Spleen (tissue), 7 donors: ENCODE measurements at regions not wholly inside any gene's neighbourhood (a gene's known extent, or its start where the extent isn't known, plus 50 kb on each side); places are given as distances from the start of the nearest gene placed in this dataset.

Source experiments
- POLR2AphosphoS5 ChIP-seq, 3 donors: sonication (generic); formaldehyde crosslinking; IDR thresholded peaks; one replicate each; pipeline ENCODE4 v1.5.1; 2017; ENCODE audit warnings: antibody characterized with exemption in 3 of 3
- TF ChIP-seq, protein P1 (sequence below), 11 experiments: fragments of 200-600 bp in 7 of 11; fragments of 450-650 bp in 4 of 11; sonication (generic) in 4 of 11; IDR thresholded peaks in 8 of 11; conservative IDR thresholded peaks in 3 of 11; 1 replicate in 7 of 11; 2 replicates in 4 of 11; pipeline versions ENCODE4 v1.4.0 to v1.8.0; 2016 to 2021; ENCODE audit warnings: antibody characterized with exemption in 11 of 11, inconsistent platforms in 4 of 11, mild to moderate bottlenecking in 1 of 11
- donor health status: DM: no; HTN: no; CAD: no; lungs with moderate emphysema.
- donor health status: DM: no; HTN: no; CAD: no.
- donor health status: DM: no; HTN: no; CAD: no.

DNA sequence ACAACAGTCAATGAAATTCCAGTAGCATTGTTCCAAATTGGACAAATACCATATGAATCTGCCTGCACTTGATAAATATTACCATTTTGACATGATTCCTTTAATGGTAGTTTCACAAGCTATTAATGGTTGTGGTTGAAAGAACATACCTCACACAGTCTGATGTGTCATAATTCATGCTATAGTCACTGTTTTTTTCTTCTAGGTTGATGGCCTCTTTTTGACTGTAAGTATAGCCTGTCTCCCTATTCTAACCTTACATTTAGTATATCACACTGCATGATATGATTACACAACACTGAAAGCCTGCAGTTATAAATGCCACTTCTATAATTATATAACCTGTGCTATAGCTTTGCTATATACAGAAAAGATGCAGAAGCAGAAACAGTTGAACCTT lies 834.1 kb downstream of the NSUN3 start:
- no peak for TF ChIP-seq POLR2AphosphoS5 (IDR thresholded peaks at IDR 0.05)
- TF ChIP-seq, protein P1, sequence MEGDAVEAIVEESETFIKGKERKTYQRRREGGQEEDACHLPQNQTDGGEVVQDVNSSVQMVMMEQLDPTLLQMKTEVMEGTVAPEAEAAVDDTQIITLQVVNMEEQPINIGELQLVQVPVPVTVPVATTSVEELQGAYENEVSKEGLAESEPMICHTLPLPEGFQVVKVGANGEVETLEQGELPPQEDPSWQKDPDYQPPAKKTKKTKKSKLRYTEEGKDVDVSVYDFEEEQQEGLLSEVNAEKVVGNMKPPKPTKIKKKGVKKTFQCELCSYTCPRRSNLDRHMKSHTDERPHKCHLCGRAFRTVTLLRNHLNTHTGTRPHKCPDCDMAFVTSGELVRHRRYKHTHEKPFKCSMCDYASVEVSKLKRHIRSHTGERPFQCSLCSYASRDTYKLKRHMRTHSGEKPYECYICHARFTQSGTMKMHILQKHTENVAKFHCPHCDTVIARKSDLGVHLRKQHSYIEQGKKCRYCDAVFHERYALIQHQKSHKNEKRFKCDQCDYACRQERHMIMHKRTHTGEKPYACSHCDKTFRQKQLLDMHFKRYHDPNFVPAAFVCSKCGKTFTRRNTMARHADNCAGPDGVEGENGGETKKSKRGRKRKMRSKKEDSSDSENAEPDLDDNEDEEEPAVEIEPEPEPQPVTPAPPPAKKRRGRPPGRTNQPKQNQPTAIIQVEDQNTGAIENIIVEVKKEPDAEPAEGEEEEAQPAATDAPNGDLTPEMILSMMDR (IDR thresholded peaks at IDR 0.05 in 8 of 11, conservative IDR thresholded peaks at IDR 0.05 in 3 of 11), result no peak
